H9 (cell line): ENCODE measurements at regions not wholly inside any gene's neighbourhood (a gene's known extent, or its start where the extent isn't known, plus 50 kb on each side); places are given as distances from the start of the nearest gene placed in this dataset.

Experiments used
- DNase-seq: peaks from one replicate; pipeline ENCODE4 v3.0.0-alpha.2; 2017
- H2AFZ ChIP-seq: one replicate; pipeline ENCODE4 v1.6.1; 2013; ENCODE audit warnings: mild to moderate bottlenecking, low read length, control low read depth, moderate library complexity
- H2AK5ac ChIP-seq: 2 replicates; pipeline ENCODE4 v1.6.1; 2013; ENCODE audit warnings: low read length, control low read depth, mixed read lengths; ENCODE audit not compliant: insufficient read length
- H2BK120ac ChIP-seq: one replicate; pipeline ENCODE4 v1.6.1; 2013; ENCODE audit warnings: low read depth, mild to moderate bottlenecking, low read length, control low read depth, inconsistent platforms; ENCODE audit not compliant: poor library complexity, severe bottlenecking
- H2BK12ac ChIP-seq: 2 replicates; pipeline ENCODE4 v1.6.1; 2013; ENCODE audit warnings: low read length, control low read depth, mixed read lengths, low read depth; ENCODE audit not compliant: insufficient read length
- H2BK15ac ChIP-seq: 2 replicates; pipeline ENCODE4 v1.6.1; 2013; ENCODE audit warnings: low read depth, low read length, control low read depth
- H2BK20ac ChIP-seq: one replicate; pipeline ENCODE4 v1.6.1; 2013; ENCODE audit warnings: low read depth, mild to moderate bottlenecking, low read length, control low read depth, inconsistent platforms; ENCODE audit not compliant: poor library complexity, severe bottlenecking
- H2BK5ac ChIP-seq: 2 replicates; pipeline ENCODE4 v1.6.1; 2013; ENCODE audit warnings: low read length, control low read depth, mixed read lengths; ENCODE audit not compliant: insufficient read length
- H3K14ac ChIP-seq: 2 replicates; pipeline ENCODE4 v1.6.1; 2013; ENCODE audit warnings: low read length, control low read depth; ENCODE audit not compliant: insufficient read depth
- H3K18ac ChIP-seq: 2 replicates; pipeline ENCODE4 v1.6.1; 2013; ENCODE audit warnings: low read depth, mild to moderate bottlenecking, mixed read lengths, low read length, control low read depth; ENCODE audit not compliant: insufficient read length
- H3K23ac ChIP-seq: 2 replicates; pipeline ENCODE4 v1.6.1; 2013; ENCODE audit warnings: low read length, control low read depth, mixed read lengths, low read depth; ENCODE audit not compliant: insufficient read length
- H3K23me2 ChIP-seq: 2 replicates; pipeline ENCODE4 v1.6.1; 2013; ENCODE audit warnings: low read depth, mild to moderate bottlenecking, mixed read lengths, low read length, control low read depth; ENCODE audit not compliant: insufficient read length, poor library complexity, severe bottlenecking
- H3K27ac ChIP-seq: 2 replicates; pipeline ENCODE4 v1.5.1; 2013; ENCODE audit warnings: low read length, control low read depth, mixed read lengths, low read depth; ENCODE audit not compliant: insufficient read length
- H3K27me3 ChIP-seq: 2 replicates; pipeline ENCODE4 v1.6.1; 2013; ENCODE audit warnings: low read length, control low read depth, inconsistent platforms; ENCODE audit not compliant: insufficient read depth
- H3K4ac ChIP-seq: 2 replicates; pipeline ENCODE4 v1.6.1; 2013; ENCODE audit warnings: low read depth, mild to moderate bottlenecking, control low read depth, inconsistent platforms, low read length, moderate library complexity
- H3K4me1 ChIP-seq: 2 replicates; pipeline ENCODE4 v1.6.1; 2013; ENCODE audit warnings: low read length, control low read depth, inconsistent platforms; ENCODE audit not compliant: insufficient read depth
- H3K4me2 ChIP-seq: 2 replicates; pipeline ENCODE4 v1.6.1; 2013; ENCODE audit warnings: low read length, control low read depth, mixed read lengths; ENCODE audit not compliant: insufficient read length, insufficient read depth
- H3K56ac ChIP-seq: 2 replicates; pipeline ENCODE4 v1.6.1; 2013; ENCODE audit warnings: low read depth, mild to moderate bottlenecking, mixed read lengths, low read length, control low read depth; ENCODE audit not compliant: insufficient read length
- H3K79me1 ChIP-seq: 2 replicates; pipeline ENCODE4 v1.6.1; 2013; ENCODE audit warnings: low read depth, mild to moderate bottlenecking, moderate library complexity, low read length, control low read depth, inconsistent platforms; ENCODE audit not compliant: insufficient read depth, poor library complexity, severe bottlenecking
- H3K79me2 ChIP-seq: 2 replicates; pipeline ENCODE4 v1.6.1; 2013; ENCODE audit warnings: low read length, control low read depth, inconsistent platforms; ENCODE audit not compliant: insufficient read depth
- H3K9ac ChIP-seq: 2 replicates; pipeline ENCODE4 v1.6.1; 2013; ENCODE audit warnings: low read length, control low read depth, mixed read lengths; ENCODE audit not compliant: insufficient read length; ENCODE audit errors: extremely low read depth
- H3K9me3 ChIP-seq: one replicate; pipeline ENCODE4 v1.6.1; 2013; ENCODE audit warnings: low read depth, low read length, inconsistent platforms; ENCODE audit not compliant: control insufficient read depth
- H3T11ph ChIP-seq: one replicate; pipeline ENCODE4 v1.6.1; 2013; ENCODE audit warnings: mild to moderate bottlenecking, low read length, control low read depth, inconsistent platforms
- H4K20me1 ChIP-seq: one replicate; pipeline ENCODE4 v1.6.1; 2013; ENCODE audit not compliant: control insufficient read depth, insufficient read length, insufficient read depth
- H4K5ac ChIP-seq: 2 replicates; pipeline ENCODE4 v1.6.1; 2013; ENCODE audit warnings: low read depth, mild to moderate bottlenecking, mixed read lengths, low read length, control low read depth; ENCODE audit not compliant: insufficient read length
- H4K8ac ChIP-seq: replicated peaks from 2 replicates; pipeline ENCODE4 v1.6.1; 2013; ENCODE audit warnings: low read length, control low read depth, mixed read lengths, low read depth; ENCODE audit not compliant: insufficient read length
- H4K91ac ChIP-seq: 2 replicates; pipeline ENCODE4 v1.6.1; 2013; ENCODE audit warnings: low read depth, mild to moderate bottlenecking, moderate library complexity, mixed read lengths, low read length, control low read depth; ENCODE audit not compliant: insufficient read length
- H3K27ac Mint-ChIP-seq, 3 experiments: 2 replicates in 2 of 3; 3 replicates in 1 of 3; pipeline ENCODE4 v1.8.0; 2020 to 2021; ENCODE audit warnings: mixed read lengths in 3 of 3, mild to moderate bottlenecking in 1 of 3, moderate library complexity in 1 of 3
- H3K27me3 Mint-ChIP-seq: 2 replicates; pipeline ENCODE4 v1.8.0; 2021; ENCODE audit warnings: low read depth, mild to moderate bottlenecking, moderate library complexity, mixed read lengths
- H3K36me3 Mint-ChIP-seq, 3 experiments: 2 replicates in 2 of 3; 3 replicates in 1 of 3; pipeline ENCODE4 v1.8.0; 2020 to 2021; ENCODE audit warnings: low read depth in 3 of 3, mixed read lengths in 3 of 3; ENCODE audit not compliant: insufficient read depth in 1 of 3
- H3K4me1 Mint-ChIP-seq, 2 experiments: 2 replicates each; pipeline ENCODE4 v1.8.0; 2020; ENCODE audit warnings: mixed read lengths in 2 of 2
- H3K4me3 Mint-ChIP-seq, 2 experiments: 2 replicates in 1 of 2; 3 replicates in 1 of 2; pipeline ENCODE4 v1.8.0; 2020 to 2021; ENCODE audit warnings: mild to moderate bottlenecking in 2 of 2, mixed read lengths in 2 of 2, moderate library complexity in 1 of 2
- H3K9me3 Mint-ChIP-seq, 2 experiments: 2 replicates in 1 of 2; 3 replicates in 1 of 2; pipeline ENCODE4 v1.8.0; 2020; ENCODE audit warnings: mild to moderate bottlenecking in 2 of 2, mixed read lengths in 2 of 2, moderate library complexity in 1 of 2
- CTCF ChIP-seq: fragments of 200-600 bp; sonication (generic); conservative IDR thresholded peaks from 3 replicates; pipeline ENCODE4 v1.8.0; 2021; ENCODE audit warnings: antibody characterized with exemption, mild to moderate bottlenecking
- WGBS: extraction: QIAGEN DNeasy Blood & Tissue Kit; methylation state at CpG from one replicate; pipeline ENCODE4 v1.1.7; 2013; ENCODE audit warnings: missing lambda C conversion rate, low lambda C conversion rate, mixed read lengths; ENCODE audit not compliant: insufficient read length; ENCODE audit errors: extremely low coverage; 5-methylcytosine and 5-hydroxymethylcytosine counted together

- H2BK15ac ChIP-seq, result no peak overlapping the region
- no peak overlapping the region for H2AK5ac ChIP-seq
- H3K56ac ChIP-seq, result no peak overlapping the region
- H4K20me1 ChIP-seq, result no peaks in the 10 kb centered on the region
- no peak overlapping the region for H4K8ac ChIP-seq
- H3K27me3 ChIP-seq, result 0 out of 2 replicates have a peak, but pooled peaks cover 2% of the 10 kb centered on the region
- no peaks in the 10 kb centered on the region for H3K9me3 ChIP-seq
- H3K18ac ChIP-seq, result no peak overlapping the region
- no peak overlapping the region for H3K4me2 ChIP-seq
- no peak for TF ChIP-seq CTCF
- H3T11ph ChIP-seq, result no peak overlapping the region
- WGBS, result no CpG with 5 or more reads among the region's 6 CpGs
- no peak overlapping the region for H3K23ac ChIP-seq
- no peak overlapping the region for H3K27ac ChIP-seq
- H3K79me1 ChIP-seq, result no peaks in the 10 kb centered on the region
- no peak overlapping the region for H2BK12ac ChIP-seq
- DNase-seq, result no peak
- no peak overlapping the region for H3K9ac ChIP-seq
- H2BK5ac ChIP-seq, result no peak overlapping the region
- no peak overlapping the region for H2BK20ac ChIP-seq
- H4K5ac ChIP-seq, result no peak overlapping the region
- no peak overlapping the region for H4K91ac ChIP-seq
- H3K27me3 Mint-ChIP-seq, result no peaks in the 10 kb centered on the region
- H3K79me2 ChIP-seq, result no peaks in the 10 kb centered on the region
- no peaks in the 10 kb centered on the region for H3K9me3 Mint-ChIP-seq
- H3K4ac ChIP-seq, result no peak overlapping the region
- no peak overlapping the region for H3K4me3 Mint-ChIP-seq
- H3K23me2 ChIP-seq, result no peaks in the 10 kb centered on the region
- no peak overlapping the region; a peak in 1 of 7 replicates for H3K27ac Mint-ChIP-seq
- H2AFZ ChIP-seq, result no peak overlapping the region
- no peaks in the 10 kb centered on the region for H3K4me1 ChIP-seq
- no peaks in the 10 kb centered on the region for H3K36me3 Mint-ChIP-seq
- no peak overlapping the region for H2BK120ac ChIP-seq
- H3K14ac ChIP-seq, result no peak overlapping the region; the same call in 1 of the 2 replicates
- peaks cover 0 to 3% of the 10 kb centered on the region in 2 experiments; a peak in 1 of 4 replicates for H3K4me1 Mint-ChIP-seq
These were observed 151.8 kb upstream of the SLC14A2 start for GRCh38 chr18:45463451-45463850.
